Parathyroid adenoma (tissue), 2 donors: ENCODE measurements at regions not wholly inside any gene's neighbourhood (a gene's known extent, or its start where the extent isn't known, plus 50 kb on each side); places are given as distances from the start of the nearest gene placed in this dataset.

Experiments used
- H2AFZ ChIP-seq: fragments of 300-600 bp; sonication (generic); one replicate; pipeline ENCODE4 v1.7.0; 2017; ENCODE audit warnings: antibody characterized with exemption, mild to moderate bottlenecking
- H3K27ac ChIP-seq: fragments of 300-600 bp; sonication (generic); one replicate; pipeline ENCODE4 v1.7.0; 2017
- H3K27me3 ChIP-seq: fragments of 300-600 bp; sonication (generic); one replicate; pipeline ENCODE4 v1.7.0; 2017; ENCODE audit warnings: low read length; ENCODE audit not compliant: control insufficient read depth, insufficient read depth
- H3K36me3 ChIP-seq: fragments of 300-600 bp; sonication (generic); one replicate; pipeline ENCODE4 v1.7.0; 2017; ENCODE audit warnings: low read length; ENCODE audit not compliant: control insufficient read depth, insufficient read depth
- H3K4me1 ChIP-seq: fragments of 300-600 bp; sonication (generic); one replicate; pipeline ENCODE4 v1.7.0; 2017; ENCODE audit warnings: control low read depth
- H3K4me2 ChIP-seq: fragments of 300-600 bp; sonication (generic); one replicate; pipeline ENCODE4 v1.7.0; 2017; ENCODE audit warnings: low read length
- H3K4me3 ChIP-seq: fragments of 300-600 bp; sonication (generic); one replicate; pipeline ENCODE4 v1.7.0; 2017; ENCODE audit warnings: low read depth, low read length
- H3K79me2 ChIP-seq: fragments of 300-600 bp; sonication (generic); one replicate; pipeline ENCODE4 v1.7.0; 2017; ENCODE audit warnings: control low read depth
- H3K9ac ChIP-seq: fragments of 300-600 bp; sonication (generic); one replicate; pipeline ENCODE4 v1.7.0; 2017; ENCODE audit warnings: mild to moderate bottlenecking
- H3K9me3 ChIP-seq: fragments of 300-600 bp; sonication (generic); one replicate; pipeline ENCODE4 v1.7.0; 2017; ENCODE audit warnings: low read length; ENCODE audit not compliant: control insufficient read depth
- CTCF ChIP-seq: fragments of 300-600 bp; sonication (generic); IDR thresholded peaks from one replicate; pipeline ENCODE4 v1.7.0; 2017; ENCODE audit warnings: antibody characterized with exemption, mild to moderate bottlenecking
- donor health status: primary hyperparathyroidism.

GRCh38 chr7:46756996-46757395 lies 824.9 kb downstream of the TNS3 start:
- H3K4me2 ChIP-seq: no peak overlapping the region
- no peak for TF ChIP-seq CTCF
- no peak overlapping the region for H3K4me3 ChIP-seq
- H3K9me3 ChIP-seq: no peaks in the 10 kb centered on the region
- H2AFZ ChIP-seq: no peak overlapping the region
- no peak overlapping the region for H3K27ac ChIP-seq
- no peaks in the 10 kb centered on the region for H3K79me2 ChIP-seq
- no peaks in the 10 kb centered on the region for H3K27me3 ChIP-seq
- no peaks in the 10 kb centered on the region for H3K36me3 ChIP-seq
- H3K4me1 ChIP-seq: no peaks in the 10 kb centered on the region
- H3K9ac ChIP-seq: no peak overlapping the region

DNA sequence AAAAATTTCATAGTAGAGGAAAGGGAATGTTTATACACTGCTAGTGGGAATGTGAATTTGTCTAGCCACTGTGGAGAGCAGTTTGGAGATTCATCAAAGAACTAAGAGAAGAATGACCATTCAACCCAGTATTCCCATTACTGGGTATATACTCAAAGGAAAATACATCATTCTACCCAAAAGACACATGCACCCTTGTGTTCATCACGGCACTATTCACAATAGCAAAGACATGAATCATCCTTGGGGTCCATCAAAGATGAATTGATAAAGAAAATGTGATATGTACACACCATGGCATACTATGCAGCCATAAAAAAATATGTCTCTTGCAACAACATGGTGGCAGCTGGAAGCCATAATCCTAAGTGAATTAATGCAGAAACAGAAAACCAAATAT lies 825.7 kb downstream of the TNS3 start:
- Histone ChIP-seq H3K4me1 (no peaks in the 10 kb centered on the region), H3K9ac (no peak overlapping the region), H3K9me3 (no peaks in the 10 kb centered on the region), H3K79me2 (no peaks in the 10 kb centered on the region), H3K4me3 (no peak overlapping the region), H3K36me3 (no peaks in the 10 kb centered on the region), H3K27ac (no peak overlapping the region), H3K4me2 (no peak overlapping the region), H3K27me3 (no peaks in the 10 kb centered on the region), H2AFZ (no peak overlapping the region)
- TF ChIP-seq CTCF: no peak

- no peak overlapping the region for H3K4me2 ChIP-seq
- H2AFZ ChIP-seq: no peak overlapping the region
- no peak overlapping the region for H3K4me3 ChIP-seq
- no peaks in the 10 kb centered on the region for H3K4me1 ChIP-seq
- H3K27me3 ChIP-seq: no peaks in the 10 kb centered on the region
- H3K9me3 ChIP-seq: no peaks in the 10 kb centered on the region
- no peaks in the 10 kb centered on the region for H3K36me3 ChIP-seq
- H3K9ac ChIP-seq: no peak overlapping the region
- no peaks in the 10 kb centered on the region for H3K79me2 ChIP-seq
- no peak for TF ChIP-seq CTCF
- H3K27ac ChIP-seq: no peak overlapping the region
Observed at GRCh38 chr7:46755120-46756034, 826.5 kb downstream of the TNS3 start.

- no peaks in the 10 kb centered on the region for H3K27me3 ChIP-seq
- TF ChIP-seq CTCF: no peak
- H3K36me3 ChIP-seq: no peaks in the 10 kb centered on the region
- H3K79me2 ChIP-seq: no peaks in the 10 kb centered on the region
- no peaks in the 10 kb centered on the region for H3K4me1 ChIP-seq
- no peak overlapping the region for H3K9ac ChIP-seq
- H3K4me2 ChIP-seq: no peak overlapping the region
- H3K4me3 ChIP-seq: no peak overlapping the region
- no peak overlapping the region for H2AFZ ChIP-seq
- no peak overlapping the region for H3K27ac ChIP-seq
- no peaks in the 10 kb centered on the region for H3K9me3 ChIP-seq
Observed at GRCh38 chr7:46754140-46754720, 827.7 kb downstream of the TNS3 start.
